Mucosa of gallbladder (tissue), 1 donor: ENCODE measurements at regions not wholly inside any gene's neighbourhood (a gene's known extent, or its start where the extent isn't known, plus 50 kb on each side); places are given as distances from the start of the nearest gene placed in this dataset.

Experiments
- DNase-seq: peaks from one replicate; pipeline ENCODE4 v3.0.0-alpha.2; 2020; ENCODE audit warnings: low spot score
- donor health status: DM: no; HTN: no; CAD: no.

DNA sequence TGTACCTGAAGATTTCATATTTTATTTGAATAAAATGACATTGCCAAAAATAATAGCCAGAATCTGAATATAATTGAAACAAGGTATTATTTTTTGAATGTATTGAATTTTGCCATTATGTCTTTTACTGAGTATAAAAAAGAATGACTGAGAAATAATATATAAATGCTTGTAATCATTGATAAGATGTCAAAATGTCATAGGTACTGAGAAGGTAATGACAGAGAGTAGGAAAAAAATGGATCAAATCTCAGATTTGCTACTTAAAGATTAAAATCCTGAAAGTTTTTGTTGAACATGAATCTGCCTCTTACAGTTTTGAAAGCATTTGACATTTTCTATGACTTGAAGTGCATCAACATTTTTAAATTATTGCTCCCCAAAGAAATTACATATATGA is 1069.9 kb upstream of the ADGRL4 start:
- DNase-seq, result no peak

DNA sequence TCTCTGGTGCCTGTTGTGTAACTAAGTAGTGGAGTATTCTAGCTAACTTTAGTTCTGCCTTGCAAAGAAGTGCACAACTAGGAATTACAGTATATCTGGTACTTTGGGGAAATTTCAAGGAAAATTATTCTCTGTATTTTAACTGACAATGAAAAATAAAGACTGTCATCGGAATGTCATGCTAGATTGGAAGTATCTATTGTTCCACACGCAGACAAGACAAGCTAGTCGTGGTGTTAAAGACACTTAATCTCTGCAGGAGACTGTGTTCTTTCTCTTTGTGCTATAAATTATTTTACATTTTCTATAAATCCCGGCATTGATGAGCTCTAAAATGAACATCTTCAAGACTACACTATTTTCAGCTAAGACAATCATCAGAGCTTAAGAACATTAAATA is 1068.8 kb upstream of the ADGRL4 start:
- no peak for DNase-seq

DNA sequence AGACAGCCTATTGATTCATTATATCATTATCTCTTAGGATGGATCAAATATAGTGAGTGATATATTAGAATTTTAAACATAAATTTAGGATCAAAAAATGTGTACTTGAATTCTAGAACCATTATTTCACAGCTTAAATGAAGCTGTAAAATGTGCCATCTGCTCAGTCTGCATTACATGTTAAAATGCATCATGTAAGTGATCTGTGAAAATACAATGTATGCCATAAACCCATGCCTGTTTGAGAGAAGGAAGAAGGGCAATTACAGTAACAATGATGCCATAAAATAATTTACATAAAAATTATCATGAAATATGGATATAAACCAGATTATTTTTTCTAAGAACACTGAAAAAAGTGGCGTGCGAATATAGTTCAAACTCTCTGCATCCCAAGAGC is 1066.0 kb upstream of the ADGRL4 start:
- no peak for DNase-seq

DNA sequence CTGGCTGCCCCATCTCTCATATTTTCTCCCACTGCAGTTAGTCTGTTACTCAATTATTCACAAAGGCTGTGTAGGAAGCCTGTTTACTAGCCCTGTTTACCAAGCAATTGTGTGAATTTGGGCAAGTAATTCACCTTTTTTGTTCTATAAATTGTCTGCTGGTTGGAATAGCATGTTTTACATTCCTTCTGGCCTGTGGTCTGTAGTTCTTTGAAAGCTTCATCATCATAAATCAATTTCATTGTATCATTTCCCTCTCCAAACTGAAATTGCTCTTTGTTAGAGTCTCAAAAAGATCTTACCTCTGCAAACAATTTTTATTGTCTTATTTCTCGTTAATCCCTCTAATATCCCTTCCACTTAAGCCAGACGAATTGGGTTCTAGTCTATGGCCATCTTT is 1059.5 kb upstream of the ADGRL4 start:
- DNase-seq, result no peak

DNA sequence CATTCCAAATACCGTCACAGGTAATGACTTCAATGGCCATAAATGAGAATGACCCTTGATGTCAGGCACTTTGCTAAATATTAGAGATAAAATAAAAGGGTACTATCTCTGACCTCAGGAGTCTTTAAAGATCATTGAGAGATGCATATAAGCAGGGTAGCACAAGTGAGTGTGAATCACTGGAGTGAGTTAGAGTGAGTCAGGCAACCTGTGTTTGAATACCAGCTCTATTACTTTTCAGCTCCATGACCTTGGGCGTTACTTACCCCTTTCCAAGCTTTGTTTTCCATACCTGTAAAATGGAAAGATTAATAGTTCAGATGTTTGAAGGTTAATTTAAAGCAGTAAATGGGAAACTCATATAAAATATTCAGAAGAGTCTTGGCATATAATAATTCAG is 1058.0 kb upstream of the ADGRL4 start:
- DNase-seq, result no peak

DNA sequence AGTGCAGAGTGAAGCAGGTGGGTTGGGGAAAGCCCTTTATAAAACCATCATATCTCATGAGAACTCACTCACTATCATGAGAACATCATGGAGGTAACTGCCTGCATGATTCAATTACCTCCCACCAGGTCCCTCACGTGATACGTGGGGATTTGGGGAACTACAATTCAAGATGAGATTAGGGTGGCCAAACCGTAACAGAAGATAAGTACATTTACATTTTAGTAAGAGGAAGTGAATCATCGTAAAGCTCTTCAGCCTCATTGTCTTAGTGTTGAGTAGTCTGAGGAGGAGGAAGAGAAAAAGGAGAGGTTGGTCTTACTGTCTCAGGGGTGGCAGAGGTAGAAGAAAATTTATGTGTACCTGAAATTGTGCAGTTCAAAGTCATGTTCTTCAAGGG is 1053.4 kb upstream of the ADGRL4 start:
- DNase-seq, result no peak

DNA sequence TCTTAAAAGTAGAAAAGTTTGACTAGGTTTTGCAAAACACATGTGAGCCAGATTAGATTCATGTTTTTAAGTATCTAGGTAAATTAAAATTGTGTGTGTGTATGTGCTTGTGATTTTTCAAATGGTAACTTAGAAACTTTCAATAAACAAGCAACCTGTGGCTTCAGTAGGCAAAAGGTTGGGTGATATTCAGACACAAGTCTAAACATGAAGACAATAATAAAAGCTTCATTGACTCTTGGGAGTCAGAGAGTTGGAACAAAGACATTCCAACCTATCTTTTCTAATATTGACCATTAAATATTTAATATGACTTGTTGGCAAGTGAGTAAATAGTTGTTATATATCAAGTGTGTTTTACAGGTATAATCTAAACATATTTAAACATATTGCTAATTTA is 1049.6 kb upstream of the ADGRL4 start:
- no peak for DNase-seq

DNA sequence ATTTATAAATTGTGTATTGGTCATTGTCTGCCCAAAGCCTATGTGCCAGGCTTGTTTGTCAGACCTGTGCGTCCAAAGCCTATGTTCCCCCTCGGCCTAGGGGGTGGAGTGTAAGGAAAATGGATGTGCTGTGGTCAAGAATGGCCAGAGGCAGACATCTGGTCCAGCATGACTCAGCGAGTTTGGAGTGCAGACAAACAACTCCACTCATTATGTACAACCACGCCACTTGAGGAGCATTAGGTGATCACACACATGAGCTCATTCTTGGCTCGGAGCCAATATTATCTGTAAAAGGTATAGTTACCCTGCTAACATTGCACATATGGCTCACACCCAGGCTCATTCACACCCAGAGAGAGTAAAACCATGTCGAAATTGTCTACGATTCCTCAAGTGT is 1047.6 kb upstream of the ADGRL4 start:
- DNase-seq, result no peak

DNA sequence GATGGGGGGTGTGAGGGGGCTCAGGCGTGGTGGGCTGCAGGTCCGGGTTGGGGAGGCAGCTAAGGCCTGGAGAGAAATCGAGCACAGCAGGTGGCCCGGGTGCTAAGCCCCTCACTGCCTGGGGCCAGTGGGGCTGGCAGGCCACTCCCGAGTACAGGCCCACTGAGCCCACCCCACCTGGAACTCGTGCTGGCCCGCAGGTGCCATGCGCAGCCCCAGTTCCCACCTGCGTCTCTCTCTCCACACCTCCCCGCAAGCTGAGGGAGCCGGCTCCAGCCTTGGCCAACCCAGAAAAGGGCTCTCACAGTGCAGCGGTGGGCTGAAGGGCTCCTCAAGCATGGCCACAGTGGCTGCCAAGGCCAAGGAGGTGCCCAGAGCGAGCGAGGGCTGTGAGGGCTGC is 1047.1 kb upstream of the ADGRL4 start:
- no peak for DNase-seq

DNA sequence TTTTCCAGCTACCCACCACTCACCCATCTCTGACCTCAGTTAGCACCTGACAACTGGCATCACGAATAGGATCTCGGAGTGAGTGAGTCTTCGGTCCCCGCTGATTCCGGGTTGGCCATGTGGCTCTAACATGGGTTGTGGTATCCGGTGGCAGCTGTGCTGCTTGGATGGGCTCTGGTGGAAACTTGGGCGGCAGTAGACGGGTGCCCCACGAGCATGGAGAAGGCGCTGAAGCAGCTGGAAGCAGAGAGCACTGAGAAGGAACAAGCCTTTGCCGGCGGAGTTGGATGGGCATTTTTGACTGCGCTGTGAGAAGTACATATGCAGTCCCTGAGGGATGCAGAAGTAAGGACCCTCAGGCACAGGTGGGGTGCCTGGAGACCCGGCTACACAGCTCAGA is 1044.0 kb upstream of the ADGRL4 start:
- no peak for DNase-seq

DNA sequence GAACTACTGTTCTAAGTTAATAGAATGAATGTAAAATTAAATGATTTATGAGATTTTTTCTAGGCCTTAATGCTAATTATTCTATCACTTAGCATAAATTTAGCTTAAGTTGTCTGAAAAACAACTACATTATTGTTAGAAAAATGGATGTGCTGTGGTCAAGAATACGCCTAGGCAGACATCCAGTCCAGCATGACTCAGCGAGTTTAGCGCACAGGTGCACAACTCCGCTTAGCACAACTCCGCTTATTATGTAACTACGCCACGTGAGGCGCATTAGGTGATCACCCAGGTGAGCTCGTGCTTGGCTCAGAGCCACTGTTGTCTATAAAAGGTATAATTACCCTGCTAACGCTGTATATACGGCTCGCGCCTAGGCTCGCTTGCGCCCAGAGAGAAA is 1043.6 kb upstream of the ADGRL4 start:
- DNase-seq, result no peak

DNA sequence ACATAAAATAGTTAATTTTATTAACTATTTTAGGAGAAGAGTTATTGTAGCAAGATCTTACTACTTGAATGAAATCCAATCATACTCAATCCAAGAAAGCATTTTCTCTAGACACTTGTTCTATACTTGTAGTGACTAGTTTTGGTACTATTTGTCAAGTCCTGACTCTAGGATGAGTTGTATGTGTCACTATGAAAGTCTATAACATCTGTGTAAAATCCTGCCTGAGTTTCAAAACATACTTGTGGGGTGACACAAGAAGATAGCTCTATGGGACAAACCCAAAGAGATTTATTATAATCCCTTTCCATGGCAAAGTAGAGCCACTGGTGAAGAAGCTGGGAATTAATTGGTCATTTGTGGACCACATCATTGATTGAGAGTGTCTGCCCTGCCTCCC is 1042.2 kb upstream of the ADGRL4 start:
- DNase-seq, result no peak

DNA sequence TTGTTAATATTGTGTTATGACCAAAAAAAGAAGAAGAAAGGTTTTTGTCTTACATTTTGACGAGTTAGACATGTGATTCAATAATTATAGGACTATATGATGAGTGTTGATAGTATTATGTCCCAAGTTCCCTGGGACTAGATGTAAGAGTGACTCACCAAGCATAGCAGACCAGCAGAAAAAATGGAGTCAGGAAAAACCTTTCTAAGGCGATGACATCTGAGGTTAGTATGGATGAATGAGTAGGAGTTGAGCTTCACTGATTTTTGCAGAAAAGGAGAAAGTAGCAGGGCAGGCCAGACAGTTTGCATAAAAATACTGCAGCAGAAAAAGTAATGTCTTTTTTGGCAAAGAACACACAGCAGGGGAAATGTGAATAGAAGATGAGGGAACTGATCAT is 1041.3 kb upstream of the ADGRL4 start:
- no peak for DNase-seq

DNA sequence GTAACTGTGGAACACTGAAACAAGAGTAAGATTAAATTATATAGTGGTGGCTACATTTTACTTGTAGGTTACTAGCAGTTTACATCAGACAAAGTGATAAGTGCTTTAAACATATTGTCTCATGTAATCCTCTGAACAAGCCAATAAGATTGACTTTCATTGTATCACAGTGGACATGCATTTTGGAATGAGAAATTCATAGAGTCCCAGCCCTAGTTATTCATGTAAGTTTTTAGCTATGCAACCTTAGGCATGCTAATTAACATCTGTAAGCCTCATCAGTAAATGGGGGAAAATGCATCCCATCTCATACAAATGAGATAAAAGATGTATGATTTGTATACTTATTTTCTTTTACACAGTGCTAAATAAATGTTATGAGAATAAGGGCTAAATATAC is 1038.1 kb upstream of the ADGRL4 start:
- DNase-seq, result no peak

DNA sequence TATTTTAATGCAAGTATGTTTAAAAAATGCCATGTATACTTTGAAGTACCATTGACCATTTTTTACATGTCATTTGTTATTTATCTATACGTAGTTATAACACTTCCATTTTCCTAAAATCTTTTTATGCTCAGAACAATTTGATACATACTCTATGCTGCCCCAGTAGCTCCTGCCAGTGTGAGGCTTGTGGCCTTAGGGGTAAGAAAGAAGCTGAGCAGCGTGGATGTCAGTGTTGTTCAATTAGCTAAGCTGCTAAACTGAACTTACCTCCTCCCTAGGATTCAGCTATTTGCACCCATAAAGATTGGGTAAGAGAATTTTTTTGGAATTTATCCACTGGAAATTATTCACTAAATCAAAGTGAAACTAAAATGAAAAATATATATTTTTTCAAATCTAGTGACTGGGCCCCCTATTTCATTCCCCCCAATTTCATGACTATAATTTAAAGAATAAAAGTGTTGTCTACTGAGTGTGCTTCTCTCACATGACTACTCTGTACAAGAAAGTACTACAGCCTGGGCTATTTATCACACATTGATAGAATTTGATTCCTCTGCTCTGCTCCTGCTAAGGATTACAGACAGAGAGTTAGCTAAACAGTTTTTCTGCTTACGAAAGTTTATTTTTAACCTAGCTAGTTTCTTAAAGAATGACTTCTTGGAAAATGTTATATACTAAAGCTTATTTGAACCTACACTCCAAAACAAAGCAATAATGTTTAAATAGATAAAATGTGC is 1030.3 kb upstream of the ADGRL4 start:
- no peak for DNase-seq

DNA sequence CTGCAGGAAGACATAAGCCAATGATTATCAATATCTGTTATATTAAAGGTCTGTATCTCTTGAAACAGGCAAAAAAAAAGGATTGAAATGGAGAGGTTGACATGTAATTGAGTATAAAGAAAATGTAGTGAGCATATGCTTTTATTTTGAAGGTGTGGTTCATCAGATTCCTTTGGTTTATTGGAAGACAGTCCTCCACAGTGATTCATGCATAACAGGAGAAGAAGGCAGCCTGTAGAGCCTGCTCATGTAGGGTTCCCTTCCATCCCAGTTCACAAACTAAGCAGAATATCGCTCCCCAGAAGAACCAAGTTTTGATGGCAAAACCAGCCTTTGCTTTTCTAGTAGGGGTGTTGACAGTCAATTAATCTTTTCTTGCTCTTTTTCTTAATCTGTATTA is 1016.8 kb upstream of the ADGRL4 start:
- no peak for DNase-seq

DNA sequence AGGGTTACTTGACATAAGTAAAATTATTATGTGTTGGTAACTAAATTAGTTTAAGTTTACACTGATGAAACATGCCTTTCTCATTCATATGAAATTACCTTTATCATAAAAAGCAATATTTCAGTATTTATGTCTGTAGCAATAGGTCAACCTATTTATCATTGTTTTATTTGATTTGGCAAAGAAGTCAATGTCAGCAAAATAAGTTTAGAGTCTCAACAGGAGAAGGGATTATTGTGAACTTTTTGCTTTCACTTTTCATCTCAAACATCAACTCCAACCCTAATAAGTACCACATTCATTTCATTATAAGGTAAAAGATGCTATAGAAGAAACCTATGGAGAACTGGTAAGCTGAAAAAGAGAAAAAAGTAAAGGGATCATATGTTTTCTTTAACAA is 1015.4 kb upstream of the ADGRL4 start:
- DNase-seq, result no peak

DNA sequence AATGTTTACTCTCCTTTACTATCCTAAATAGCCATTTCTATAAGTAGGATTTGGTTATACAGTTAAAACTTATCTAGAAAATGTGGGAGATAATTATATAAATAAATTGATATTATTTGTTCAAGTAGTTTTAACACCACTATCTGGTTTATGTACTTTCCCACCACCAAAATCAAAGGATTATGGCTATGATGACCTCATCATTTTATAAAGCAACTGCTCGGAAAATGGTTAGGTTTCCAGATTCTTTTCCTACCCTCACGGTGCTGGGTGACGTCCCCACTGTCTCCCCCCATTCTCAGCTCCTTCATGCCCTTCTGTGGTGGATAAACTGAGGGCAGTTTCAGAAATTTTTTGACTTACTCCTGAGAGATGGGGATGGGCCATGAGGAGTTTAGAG is 1011.8 kb upstream of the ADGRL4 start:
- no peak for DNase-seq

DNA sequence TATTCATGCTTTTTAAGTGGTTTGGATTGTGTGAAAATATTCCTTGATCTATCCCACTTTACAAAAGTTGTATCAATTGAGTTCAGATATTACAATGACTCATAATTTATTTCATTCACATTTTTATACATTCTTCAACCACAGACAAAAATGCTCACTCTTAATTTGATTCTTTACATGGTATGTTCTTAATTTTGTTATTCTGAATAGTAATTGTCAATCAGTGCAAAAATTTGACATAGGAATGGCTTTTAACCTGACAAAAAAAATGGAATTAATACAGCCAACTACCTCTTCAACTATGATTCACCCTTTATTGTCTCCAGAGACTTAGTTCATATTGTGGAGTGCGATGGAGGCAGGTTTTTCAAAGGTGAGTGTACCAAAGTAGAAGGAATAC is 1002.4 kb upstream of the ADGRL4 start:
- no peak for DNase-seq

DNA sequence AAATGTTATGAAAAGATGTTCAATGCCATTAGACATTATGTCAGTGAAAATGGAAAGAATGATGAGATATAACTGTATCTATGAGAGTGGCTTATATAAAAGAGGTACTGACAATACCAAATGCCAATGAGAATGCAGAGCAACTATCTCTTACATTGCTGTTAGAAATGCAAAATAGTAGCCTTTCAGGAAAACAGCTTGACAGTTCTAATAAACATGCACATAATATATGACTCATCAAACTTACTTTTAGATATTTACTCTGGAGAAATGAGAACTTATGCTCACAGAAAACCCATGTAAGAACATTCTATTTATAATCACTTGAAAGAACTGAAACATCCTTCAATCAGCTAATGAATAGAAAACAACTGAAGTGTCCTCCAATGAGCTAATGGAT is 996.7 kb upstream of the ADGRL4 start:
- DNase-seq, result no peak

DNA sequence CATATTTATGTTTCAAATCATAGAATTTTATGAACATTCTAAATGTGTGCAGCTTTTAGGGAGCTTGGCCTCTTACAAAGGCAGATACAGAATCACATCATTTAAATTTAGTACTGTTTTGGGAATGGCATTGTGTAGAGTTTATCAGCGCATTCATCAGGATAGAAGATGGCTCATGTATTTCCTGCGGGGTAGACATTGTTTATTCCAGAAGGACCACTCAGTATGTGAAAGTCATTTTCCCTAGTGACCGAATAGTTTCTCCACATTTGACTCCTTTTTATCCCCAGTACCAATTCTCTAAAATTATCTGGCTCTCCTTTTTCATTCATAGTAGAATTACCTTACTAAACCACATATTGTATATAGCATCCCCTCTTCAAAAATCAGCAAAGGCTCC is 981.9 kb upstream of the ADGRL4 start:
- no peak for DNase-seq

DNA sequence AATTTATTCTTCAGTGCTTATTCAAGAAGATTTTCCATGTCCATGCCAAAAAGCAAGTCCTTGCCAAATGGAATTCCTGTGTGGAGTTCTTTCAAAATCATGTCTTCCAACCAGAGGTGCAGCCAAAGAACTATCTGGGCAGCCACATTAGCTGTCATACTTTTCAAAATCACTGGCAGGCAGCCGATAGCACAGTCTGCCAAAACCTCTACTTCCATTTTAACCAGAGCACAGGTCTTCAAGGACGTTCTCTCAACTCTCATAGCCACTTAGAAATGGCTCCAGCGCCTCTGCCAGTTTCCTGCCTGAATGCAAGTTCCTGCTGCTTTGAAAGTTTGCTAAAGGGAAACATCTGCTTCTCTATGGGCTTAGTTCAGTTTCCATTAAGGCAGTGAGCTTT is 975.7 kb upstream of the ADGRL4 start:
- peak; percentile 70 for DNase-seq

DNA sequence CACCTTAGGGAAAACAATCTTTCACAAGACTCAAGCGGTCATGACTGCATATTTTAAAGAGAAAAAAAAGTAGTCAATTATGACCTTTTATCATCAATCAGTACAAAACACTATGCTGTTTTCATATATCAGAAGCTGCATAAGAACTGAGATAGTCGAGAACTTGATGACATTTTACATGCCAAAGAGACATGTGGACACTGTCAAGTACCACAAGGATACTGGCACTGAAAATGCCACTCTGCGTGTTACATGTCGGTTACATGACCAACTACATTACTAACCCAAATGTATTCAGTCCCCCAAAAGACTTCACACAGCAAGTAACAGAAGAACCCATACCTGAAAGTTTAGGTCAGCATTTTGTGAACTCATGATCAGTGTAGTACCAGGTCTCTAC is 975.0 kb upstream of the ADGRL4 start:
- no peak for DNase-seq

DNA sequence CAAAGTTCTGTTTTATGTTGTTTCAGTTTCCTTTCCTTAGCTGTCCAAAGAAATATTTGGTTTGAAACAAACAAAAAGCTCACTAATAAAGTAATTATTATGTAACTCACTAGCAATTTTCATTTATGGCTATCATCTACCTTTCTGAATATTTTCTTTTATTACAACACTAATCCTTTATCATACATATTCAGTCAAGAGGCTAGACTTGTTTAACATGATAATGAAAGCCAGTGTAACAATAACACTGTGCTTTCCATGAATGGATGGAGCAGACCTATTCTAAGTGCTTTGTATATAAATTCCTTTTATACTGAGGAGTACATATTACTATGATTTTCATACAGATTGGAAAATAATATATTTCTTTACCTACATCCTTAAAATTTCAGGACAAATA is 972.8 kb upstream of the ADGRL4 start:
- DNase-seq, result no peak

DNA sequence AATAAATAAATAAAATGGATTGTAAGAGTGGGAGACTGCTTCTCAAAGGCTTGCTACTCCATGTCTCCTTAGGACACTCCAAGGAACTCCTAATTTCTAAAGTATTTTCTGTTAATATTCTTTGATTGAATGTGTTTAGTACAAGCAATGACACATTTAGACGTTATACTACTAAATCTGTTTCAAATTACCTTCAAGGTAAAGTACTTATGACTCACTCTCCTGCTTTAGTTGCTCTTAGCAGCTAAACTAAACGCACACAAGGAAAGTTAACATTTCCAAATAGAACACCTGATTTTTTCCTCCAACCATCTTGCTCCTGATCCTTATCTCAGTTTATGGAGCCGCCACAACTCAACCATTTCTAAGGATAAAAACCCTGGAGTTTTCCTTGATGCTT is 969.8 kb upstream of the ADGRL4 start:
- DNase-seq, result no peak
